CD4-positive, alpha-beta T cell treated with Interferon gamma for 1 hour (primary cell): ENCODE measurements at regions not wholly inside any gene's neighbourhood (a gene's known extent, or its start where the extent isn't known, plus 50 kb on each side); places are given as distances from the start of the nearest gene placed in this dataset.

Experiments
- DNase-seq: peaks from one replicate; pipeline ENCODE4 v3.0.0-alpha.2; 2020

- DNase-seq: no peak
Measured at GRCh38 chr7:340979-341694, 51.2 kb downstream of the FOXL3 start.

GRCh38 chr7:341841-342638, 52.1 kb downstream of the FOXL3 start:
- DNase-seq: no peak

GRCh38 chr7:342681-343216, 52.8 kb downstream of the FOXL3 start:
- DNase-seq: no peak

- DNase-seq: no peak
Measured at GRCh38 chr7:343227-343822, 53.4 kb downstream of the FOXL3 start.

GRCh38 chr7:343864-344607, 54.1 kb downstream of the FOXL3 start:
- no peak for DNase-seq

- no peak for DNase-seq
Measured at GRCh38 chr7:344608-344994, 54.6 kb downstream of the FOXL3 start.

GRCh38 chr7:346116-346898, 56.3 kb downstream of the FOXL3 start:
- no peak for DNase-seq

GRCh38 chr7:347001-347590, 57.1 kb downstream of the FOXL3 start:
- no peak for DNase-seq

GRCh38 chr7:347644-348479, 57.9 kb downstream of the FOXL3 start:
- no peak for DNase-seq

- no peak for DNase-seq
Measured at GRCh38 chr7:348480-348844, 58.5 kb downstream of the FOXL3 start.

- DNase-seq: no peak
Measured at GRCh38 chr7:348962-349743, 59.2 kb downstream of the FOXL3 start.

GRCh38 chr7:351256-351655, 61.3 kb downstream of the FOXL3 start:
- peak; percentile 57 for DNase-seq

- peak; percentile 36 for DNase-seq
Measured at GRCh38 chr7:351681-352480, 61.9 kb downstream of the FOXL3 start.

- DNase-seq: no peak
Measured at GRCh38 chr7:353746-354325, 63.9 kb downstream of the FOXL3 start.

GRCh38 chr7:354597-355470, 64.9 kb downstream of the FOXL3 start:
- DNase-seq: no peak

- DNase-seq: no peak
Measured at GRCh38 chr7:355568-355967, 65.6 kb downstream of the FOXL3 start.

GRCh38 chr7:356087-356486, 66.1 kb downstream of the FOXL3 start:
- DNase-seq: no peak
